HG02840 (cell line): ENCODE measurements at regions not wholly inside any gene's neighbourhood (a gene's known extent, or its start where the extent isn't known, plus 50 kb on each side); places are given as distances from the start of the nearest gene placed in this dataset.
"Not testable (repeated sequence)": the region's sequence is repeated elsewhere in the genome, so short reads cannot be mapped to it uniquely, and the experiment has no call there.

Source experiments
- ATAC-seq: cut with Tn5 transposase; IDR thresholded peaks from one replicate; pipeline ENCODE4 v1.9.1; 2021; ENCODE audit warnings: mild to moderate bottlenecking, moderate library complexity, moderate number of reproducible peaks; ENCODE audit not compliant: unreplicated experiment, low FRiP score

DNA sequence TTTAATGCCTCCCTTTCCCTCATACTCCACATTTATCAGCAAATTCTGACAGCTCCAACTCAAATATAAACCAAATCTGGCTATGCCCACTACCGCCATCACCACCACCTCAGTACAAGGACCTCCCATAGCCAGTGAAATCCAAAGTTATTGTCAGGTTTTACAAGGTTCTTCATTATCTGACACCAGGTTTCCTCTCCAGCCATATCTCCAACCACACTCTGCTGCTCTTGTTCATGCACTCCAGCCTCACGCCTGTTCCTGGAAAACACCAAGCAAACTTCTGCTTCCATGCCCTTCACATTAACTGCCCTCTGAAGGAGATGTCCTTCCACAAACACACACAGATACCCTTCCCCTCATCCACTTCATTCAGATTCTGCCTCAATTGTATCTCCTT lies 102.2 kb upstream of the MIR17HG start:
- no peak for ATAC-seq

DNA sequence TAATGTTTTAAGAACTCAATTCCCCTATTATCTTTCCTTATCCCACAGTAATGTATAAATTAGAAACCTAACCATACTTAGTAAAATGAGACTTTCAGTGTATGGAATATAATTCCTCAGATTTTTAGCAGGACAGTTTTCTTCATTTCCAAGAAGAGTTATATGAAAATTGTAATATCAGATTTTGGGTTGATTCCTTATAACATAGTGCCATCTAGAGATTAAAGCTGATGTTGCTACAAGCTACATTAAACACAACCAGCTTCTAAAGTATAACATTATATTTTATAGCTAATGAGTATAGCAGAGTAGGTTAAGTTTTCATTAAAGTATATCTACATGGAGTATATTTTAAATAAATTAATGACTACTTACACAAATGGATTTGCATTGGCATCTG lies 99.7 kb upstream of the MIR17HG start:
- no peak for ATAC-seq

- no peak for ATAC-seq
Measured at GRCh38 chr13:91248249-91248648, 99.2 kb upstream of the MIR17HG start.

DNA sequence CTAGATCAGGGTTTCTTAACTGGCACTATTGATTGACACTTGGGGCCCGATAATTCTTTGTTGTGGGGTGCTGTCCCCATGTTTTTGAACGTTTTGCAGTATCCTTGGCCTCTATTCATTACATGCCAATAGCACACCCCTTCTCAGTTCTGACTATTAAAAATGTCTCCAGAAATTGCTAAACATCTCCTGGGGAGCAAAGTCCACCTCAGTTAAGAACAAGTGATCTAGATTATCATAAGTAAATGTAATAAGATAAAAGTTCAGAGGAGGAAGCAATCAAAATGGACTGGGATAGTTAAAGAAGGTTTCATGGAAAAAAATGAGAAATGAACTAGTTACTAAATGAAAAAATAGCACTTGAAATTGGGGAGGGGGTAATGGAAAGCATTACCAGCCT lies 98.1 kb upstream of the MIR17HG start:
- ATAC-seq, result no peak

DNA sequence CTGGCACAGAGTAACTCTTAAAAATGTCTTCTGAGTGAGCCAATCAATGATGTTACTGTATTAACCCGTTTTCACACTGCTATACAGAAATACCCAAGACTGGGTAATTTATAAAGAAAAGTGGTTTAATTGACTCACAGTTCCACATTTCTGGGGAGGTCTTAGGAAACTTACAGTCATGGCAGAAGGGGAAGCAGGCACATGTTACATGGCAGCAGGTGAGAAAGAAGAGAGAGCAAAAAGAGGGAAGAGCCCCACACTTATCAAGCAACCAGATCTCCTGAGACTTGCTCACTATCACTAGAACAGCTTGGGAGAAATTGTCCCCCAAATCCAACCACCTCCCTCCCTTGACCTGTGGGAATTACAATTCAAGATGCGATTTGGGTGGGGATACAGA lies 97.6 kb upstream of the MIR17HG start:
- no peak for ATAC-seq

DNA sequence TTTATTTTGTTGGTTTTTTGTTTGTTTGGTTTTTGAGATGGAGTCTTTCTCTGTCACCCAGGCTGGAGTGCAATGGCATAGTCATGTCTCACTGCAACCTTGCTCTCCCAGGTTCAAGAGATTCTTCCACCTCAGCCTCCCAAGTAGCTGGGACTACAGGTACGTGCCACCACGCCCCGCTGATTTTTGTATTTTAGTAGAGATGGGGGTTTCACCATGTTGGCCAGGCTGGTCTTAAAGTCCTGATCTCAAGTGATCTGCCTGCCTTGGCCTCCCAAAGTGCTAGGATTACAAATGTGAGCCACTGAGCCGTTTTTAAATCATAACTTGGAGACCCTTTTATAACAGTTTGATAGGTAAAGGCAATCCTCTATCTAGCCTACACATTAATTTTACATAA lies 95.9 kb upstream of the MIR17HG start:
- ATAC-seq, result not testable (repeated sequence)

DNA sequence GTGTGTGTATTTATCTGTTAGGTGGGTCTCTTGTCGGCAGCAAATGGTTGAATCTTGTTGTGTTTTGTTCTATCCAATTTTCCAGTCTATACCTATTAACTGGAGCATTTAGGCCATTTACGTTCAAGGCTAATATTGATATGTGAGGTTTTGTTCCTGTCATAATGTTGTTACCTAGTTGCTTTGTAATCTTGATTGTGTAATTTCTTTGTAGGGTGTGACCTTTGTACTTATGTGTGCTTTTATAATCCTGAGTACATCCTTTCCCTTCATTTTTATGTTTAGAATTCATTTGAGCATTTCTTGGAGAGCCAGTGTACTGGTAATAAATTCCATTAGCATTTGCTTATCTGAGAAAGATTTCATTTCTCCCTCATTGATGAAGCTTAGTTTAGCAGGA lies 83.0 kb upstream of the MIR17HG start:
- ATAC-seq, result no peak

DNA sequence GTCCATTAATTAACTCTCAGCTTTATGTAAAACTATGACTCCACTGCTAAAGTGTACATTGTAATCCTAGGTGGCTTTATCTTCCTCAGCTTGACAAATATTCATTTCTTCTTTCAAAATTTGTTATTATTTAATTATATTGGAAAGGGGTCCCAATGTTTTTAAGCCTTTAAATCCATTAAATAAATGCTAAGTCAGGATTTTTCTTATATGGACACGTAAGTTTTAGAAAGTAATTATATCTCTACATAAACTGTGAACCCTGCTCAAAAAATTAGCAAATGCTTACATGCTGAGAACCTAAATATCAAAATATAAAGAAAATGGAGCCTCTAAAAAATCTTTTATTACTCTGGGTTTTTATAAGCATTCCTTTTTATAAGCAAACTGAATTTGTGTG lies 78.2 kb upstream of the MIR17HG start:
- ATAC-seq, result no peak

GRCh38 chr13:91270031-91270430 lies 77.5 kb upstream of the MIR17HG start:
- ATAC-seq, result no peak

DNA sequence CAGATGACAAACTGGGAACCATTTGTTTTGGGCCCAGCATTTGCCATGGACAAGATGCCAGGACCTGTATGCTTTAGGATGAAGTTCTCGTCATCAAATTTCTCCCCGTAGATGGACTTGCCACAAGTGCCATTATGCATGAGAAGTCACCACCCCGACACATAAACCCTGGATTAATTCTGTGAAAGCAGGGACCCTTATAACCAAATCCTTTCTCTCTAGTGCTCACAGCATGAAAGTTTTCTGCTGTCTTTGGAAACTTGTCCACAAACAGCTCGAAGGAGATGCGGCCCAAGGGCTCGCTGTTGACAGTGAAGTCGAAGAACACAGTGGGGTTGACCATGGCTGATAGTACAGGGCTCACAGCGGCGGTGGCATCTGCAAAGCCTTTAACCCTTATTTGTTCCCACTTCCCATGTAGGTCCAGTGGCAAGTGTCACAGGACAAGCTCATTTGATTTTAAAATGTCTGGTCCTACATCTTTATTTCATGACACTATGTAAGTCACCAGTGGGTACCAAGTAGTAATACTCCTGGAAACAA lies 75.2 kb upstream of the MIR17HG start:
- ATAC-seq, result no peak

DNA sequence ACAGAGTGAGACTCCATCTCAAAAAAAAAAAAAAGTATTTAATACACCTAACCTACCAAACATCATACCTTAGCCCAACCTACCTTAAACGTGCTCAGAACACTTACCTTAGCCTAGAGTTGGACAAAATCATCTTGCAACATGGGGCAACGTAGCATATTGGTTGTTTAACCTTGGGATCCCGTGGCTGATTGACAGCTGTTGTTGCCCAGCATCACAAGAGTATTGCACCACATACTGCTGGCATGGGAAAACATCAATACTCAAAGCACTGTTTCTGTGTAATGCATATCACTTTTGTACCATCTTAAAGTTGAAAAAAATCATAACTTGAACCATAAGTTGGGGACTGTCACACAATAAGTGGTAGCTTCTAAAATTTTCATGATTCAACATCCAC lies 73.8 kb upstream of the MIR17HG start:
- ATAC-seq, result no peak

DNA sequence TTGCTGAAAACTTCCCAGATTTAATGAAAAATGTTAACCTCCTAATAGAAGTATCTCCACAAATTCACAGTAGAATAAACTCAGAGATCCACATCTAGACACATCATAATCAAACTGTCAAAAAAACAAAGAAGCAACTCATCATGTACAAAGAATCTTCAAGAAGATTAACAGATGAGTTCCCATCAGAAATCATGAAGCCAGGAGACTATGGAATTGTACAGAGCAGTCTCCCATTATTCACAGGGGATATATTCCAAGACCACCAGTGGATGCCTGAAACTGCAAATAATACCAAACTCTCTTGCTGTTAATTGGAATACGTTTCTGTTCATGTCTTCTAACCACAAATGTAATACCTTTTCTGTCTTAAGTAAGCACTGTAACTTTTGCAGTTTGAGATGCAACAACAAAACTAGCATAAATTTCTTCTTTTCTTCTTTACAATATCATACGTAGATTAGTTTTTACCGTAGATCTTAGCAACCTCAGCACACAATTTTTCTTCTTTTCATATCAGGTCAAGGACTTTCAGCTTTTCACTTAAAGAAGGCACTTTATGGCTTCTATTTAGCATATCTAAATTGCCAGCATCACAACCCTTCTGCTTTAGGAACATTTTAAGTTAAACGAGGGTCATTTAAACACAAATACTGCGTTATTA lies 70.3 kb upstream of the MIR17HG start:
- ATAC-seq, result no peak

DNA sequence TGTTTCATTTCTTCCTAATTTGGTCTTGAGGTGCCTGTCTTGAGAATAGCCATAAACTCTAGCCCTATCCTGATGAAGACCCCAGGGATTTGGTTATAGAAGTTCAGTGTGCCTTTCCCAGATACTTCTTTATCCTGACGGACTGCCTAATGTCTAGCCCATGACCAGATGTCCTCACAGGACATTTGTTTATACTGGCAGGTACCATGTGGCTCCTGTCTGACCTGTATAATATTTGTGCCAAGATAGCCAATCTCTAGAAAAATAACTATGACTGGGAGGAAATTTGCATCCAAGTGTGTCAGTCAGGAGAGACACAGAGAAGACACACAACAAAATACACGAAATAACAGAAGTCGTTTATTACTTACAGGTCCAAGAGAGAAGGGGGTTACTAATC lies 69.2 kb upstream of the MIR17HG start:
- ATAC-seq, result no peak

DNA sequence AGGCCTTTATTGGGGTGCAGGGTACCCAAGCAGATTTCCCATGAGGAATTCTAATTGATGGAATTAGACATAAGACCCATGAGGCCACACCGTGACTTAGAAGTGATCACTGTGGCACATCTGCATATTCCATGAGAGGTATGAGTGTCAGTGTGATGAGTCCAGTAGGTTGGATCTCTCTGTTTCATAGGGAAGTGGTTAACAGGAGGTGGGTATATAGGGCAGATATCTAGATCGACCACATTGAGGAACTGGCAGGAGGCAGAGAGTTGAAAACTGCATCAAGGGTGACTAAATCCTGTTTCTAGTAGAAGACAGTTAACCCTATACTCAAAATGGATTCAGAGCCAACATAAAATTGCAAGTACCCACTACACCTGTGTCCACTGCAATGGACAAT lies 68.6 kb upstream of the MIR17HG start:
- no peak for ATAC-seq

DNA sequence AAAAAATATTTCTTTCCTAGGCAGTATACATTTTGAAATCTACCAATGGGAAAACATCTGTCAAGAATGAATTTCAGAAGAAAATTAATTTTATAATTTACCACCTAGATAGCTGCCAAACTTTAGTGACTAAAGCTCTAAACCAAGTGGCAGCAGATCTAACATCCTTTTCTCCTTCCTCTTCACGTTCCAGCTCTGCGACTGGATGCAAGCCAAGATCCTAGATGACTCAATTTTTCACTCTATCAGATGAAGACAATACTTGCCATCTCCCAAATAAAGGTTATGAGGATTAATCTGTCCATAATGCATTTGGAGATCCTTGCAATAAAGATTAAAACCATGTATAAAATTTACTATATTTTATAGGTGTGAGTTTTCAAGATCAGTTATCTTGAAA lies 66.7 kb upstream of the MIR17HG start:
- no peak for ATAC-seq

DNA sequence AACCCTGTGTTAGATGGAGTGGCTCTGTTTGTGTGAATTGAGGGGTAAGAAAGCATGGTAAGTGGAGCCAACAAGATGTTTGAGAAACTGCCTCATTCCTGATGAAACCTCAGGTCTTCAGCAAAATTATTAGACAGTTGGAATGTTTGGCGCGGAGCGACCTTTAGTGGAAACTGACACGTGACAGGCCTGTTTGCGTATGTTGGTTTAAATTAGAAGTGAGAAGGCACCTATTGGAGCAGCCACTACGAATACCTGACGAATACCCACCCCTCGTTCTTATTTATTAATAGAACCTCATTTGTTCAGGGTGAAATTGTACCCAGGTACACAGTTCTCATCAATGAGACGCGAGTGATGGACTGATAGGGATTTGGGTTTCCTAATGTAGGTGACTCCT lies 63.2 kb upstream of the MIR17HG start:
- no peak for ATAC-seq

DNA sequence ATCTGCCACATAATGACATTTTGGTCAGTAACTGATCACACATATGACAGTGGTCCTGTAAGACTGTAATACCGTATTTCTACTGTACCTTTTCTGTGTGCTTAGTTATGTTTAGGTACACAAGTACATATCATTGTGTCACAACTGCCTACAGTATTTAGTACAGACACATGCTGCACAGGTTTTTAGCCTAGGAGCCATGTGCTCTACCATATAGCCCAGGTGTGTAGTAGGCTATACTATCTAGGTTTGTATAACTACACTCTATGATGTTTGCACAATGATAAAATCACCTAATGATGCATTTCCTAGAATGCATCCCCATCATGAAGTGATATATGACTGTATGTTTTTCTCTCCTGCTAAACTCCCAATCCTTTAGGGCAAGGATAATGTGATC lies 61.2 kb upstream of the MIR17HG start:
- ATAC-seq, result no peak

- no peak for ATAC-seq
Measured at GRCh38 chr13:91291078-91291477, 56.4 kb upstream of the MIR17HG start.

DNA sequence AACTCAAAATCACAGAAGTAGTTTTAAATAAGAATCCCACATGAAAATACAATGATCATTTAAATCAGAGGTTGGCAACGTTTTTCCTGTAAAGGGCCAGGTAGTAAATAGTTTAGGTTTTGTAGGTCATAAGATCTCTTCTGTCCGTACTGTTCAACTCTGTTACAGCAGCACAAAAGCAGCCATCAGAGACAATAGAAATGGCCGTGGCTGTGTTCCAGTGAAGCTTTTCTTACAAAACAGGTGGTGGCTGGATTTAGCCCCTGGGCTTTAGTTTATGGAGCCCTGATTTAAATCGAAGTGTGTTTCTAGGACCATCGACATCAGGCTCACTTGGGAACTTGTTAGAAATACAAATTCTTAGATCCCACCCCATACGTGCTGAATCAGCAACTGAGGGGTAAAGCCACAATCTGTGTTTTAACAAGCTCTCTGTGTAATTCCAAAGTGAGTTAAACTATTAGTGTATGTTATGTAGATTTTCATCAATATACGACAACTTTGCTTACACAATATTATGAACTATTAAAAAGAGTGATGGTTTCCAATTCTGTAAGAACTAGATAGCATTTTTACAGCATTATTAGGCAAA lies 54.8 kb upstream of the MIR17HG start:
- no peak for ATAC-seq

GRCh38 chr13:91295712-91296410 lies 51.6 kb upstream of the MIR17HG start:
- ATAC-seq, result no peak

DNA sequence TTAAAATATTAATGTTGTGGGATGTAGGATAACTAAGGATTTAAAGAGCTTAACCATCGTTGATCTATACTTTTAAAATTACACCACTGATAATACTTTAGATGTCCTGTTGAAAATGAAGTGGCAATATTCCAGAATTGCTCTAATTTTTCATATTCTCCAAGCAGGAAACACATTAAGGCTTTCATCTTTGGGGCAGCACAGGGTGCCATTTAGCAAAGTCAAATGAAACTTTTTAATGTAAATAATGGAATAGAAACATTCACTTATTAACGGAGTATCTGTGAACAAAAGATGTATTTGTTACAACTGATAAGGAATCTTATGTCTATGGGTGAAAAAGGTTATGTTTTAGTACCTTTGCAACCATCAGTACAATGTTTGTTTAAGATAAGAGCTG lies 50.0 kb upstream of the MIR17HG start:
- ATAC-seq, result no peak
